ENCODE measurements at regions not wholly inside any gene's neighbourhood (a gene's known extent, or its start where the extent isn't known, plus 50 kb on each side); places are given as distances from the start of the nearest gene placed in this dataset.

DNA sequence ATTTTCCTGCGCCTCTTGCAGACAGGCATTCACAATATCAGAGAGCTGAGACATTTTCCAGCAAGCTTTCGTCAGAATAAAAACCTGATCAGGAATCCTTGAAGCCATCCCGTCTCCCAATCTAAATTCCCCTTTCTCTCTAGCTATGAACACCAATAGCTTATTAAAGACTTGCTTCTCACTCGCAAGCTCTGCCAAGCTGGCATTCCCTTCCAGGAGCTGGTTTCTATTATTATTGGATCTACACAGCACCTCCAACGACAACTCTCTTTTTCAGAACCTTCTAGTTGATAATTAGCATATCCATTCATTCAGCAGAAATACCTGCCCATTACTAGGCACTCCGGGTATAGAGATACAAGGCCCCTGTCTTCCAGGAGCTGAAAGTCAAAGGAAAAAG is 350.3 kb downstream of the MTX2 start:
- no peaks in the 10 kb centered on the region for H3K36me3 ChIP-seq (ENCODE audit: control insufficient read depth, insufficient read depth, low read length)
- ChIA-PET CTCF (interaction anchor here (1.2 kb wide), 1 partner anchor 18 kb away, joined by 6 read pairs; no protein-coding TSS in a partner anchor), POLR2A (no interaction called here)
- Mint-ChIP-seq H3K4me3 (ENCODE audit: unreplicated experiment) (no peak overlapping the region), H3K4me1 (ENCODE audit: low read depth, unreplicated experiment) (no peaks in the 10 kb centered on the region), H3K27ac (ENCODE audit: unreplicated experiment) (no peak overlapping the region), H3K9me3 (ENCODE audit: unreplicated experiment) (no peaks in the 10 kb centered on the region), H3K27me3 (ENCODE audit: insufficient read depth, unreplicated experiment) (peaks cover 11% of the 10 kb centered on the region), H3K36me3 (ENCODE audit: insufficient read depth, unreplicated experiment) (no peaks in the 10 kb centered on the region)
- intact Hi-C loops (cut with micrococcal nuclease; ENCODE audit: unreplicated experiment), result no loop called here
- BruUV-seq (replicated peaks), result no TSS peak
- no peaks in the 10 kb centered on the region for H3K27me3 ChIP-seq (replicated peaks; ENCODE audit: control insufficient read depth, insufficient read depth, low read length)
- DNase-seq, result no peak
- TF ChIP-seq, protein P1, sequence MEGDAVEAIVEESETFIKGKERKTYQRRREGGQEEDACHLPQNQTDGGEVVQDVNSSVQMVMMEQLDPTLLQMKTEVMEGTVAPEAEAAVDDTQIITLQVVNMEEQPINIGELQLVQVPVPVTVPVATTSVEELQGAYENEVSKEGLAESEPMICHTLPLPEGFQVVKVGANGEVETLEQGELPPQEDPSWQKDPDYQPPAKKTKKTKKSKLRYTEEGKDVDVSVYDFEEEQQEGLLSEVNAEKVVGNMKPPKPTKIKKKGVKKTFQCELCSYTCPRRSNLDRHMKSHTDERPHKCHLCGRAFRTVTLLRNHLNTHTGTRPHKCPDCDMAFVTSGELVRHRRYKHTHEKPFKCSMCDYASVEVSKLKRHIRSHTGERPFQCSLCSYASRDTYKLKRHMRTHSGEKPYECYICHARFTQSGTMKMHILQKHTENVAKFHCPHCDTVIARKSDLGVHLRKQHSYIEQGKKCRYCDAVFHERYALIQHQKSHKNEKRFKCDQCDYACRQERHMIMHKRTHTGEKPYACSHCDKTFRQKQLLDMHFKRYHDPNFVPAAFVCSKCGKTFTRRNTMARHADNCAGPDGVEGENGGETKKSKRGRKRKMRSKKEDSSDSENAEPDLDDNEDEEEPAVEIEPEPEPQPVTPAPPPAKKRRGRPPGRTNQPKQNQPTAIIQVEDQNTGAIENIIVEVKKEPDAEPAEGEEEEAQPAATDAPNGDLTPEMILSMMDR (IDR thresholded peaks at IDR 0.05; ENCODE audit: insufficient read depth in 1 of 2, low read depth in 1 of 2, low read length in 1 of 2, severe bottlenecking in 1 of 2, unreplicated experiment in 1 of 2), result no peak
- H3K9me3 ChIP-seq, result no peaks in the 10 kb centered on the region
- no peaks in the 10 kb centered on the region for H3K4me1 ChIP-seq
- H3K4me3 ChIP-seq (ENCODE audit: low read depth, low read length), result no peak overlapping the region

DNA sequence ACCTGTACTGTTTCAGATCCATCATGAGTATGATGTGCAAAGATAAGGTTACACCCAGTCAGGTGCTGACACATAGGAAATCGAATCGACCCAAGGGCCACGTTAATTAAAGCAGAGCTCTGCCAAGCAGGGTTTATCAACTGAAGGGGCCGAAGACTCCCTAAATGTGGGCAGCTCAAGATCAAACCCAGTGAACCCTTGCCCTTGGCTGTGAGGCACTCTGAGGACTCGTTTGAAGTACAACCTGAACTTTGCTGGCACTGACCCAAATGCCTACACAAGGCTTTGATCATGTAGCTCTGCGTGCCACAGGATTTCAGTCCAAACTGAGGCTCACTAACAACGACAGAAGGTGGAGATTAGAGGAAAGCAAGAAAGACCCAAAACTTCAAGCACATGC is 352.1 kb downstream of the MTX2 start:
- Histone ChIP-seq H3K9me3 (no peaks in the 10 kb centered on the region), H3K4me1 (no peaks in the 10 kb centered on the region), H3K36me3 (ENCODE audit: control insufficient read depth, insufficient read depth, low read length) (no peaks in the 10 kb centered on the region), H3K27me3 (replicated peaks; ENCODE audit: control insufficient read depth, insufficient read depth, low read length) (no peaks in the 10 kb centered on the region), H3K4me3 (ENCODE audit: low read depth, low read length) (no peak overlapping the region)
- DNase-seq, result no peak
- ChIA-PET CTCF (no interaction called here), POLR2A (no interaction called here)
- H3K9me3 Mint-ChIP-seq (ENCODE audit: unreplicated experiment), result no peaks in the 10 kb centered on the region
- TF ChIP-seq, protein P1 (IDR thresholded peaks at IDR 0.05; ENCODE audit: insufficient read depth in 1 of 2, low read depth in 1 of 2, low read length in 1 of 2, severe bottlenecking in 1 of 2, unreplicated experiment in 1 of 2), result no peak
- no peaks in the 10 kb centered on the region for H3K36me3 Mint-ChIP-seq (ENCODE audit: insufficient read depth, unreplicated experiment)
- H3K27me3 Mint-ChIP-seq (ENCODE audit: insufficient read depth, unreplicated experiment), result peaks cover 13% of the 10 kb centered on the region
- intact Hi-C loops (cut with micrococcal nuclease; ENCODE audit: unreplicated experiment), result no loop called here
- no peaks in the 10 kb centered on the region for H3K4me1 Mint-ChIP-seq (ENCODE audit: low read depth, unreplicated experiment)
- no peak overlapping the region for H3K4me3 Mint-ChIP-seq (ENCODE audit: unreplicated experiment)
- H3K27ac Mint-ChIP-seq (ENCODE audit: unreplicated experiment), result no peak overlapping the region
- BruUV-seq (replicated peaks), result no TSS peak

DNA sequence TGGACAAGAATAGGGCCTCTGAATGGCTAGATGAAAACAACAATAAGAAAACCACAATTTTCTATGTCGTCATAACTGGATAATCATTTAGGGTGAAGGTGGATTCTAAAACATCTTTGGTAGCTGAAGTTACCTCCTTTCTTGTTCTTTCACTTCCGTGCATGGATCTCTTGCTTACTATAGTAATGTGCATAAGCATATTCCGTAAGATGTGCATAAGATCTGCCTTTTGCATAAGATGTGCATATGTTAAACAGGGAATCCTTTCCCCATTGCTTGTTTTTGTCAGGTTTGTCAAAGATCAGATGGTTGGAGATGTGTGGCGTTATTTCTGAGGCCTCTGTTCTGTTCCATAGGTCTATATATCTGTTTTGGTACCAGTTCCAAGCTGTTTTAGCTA is 353.6 kb downstream of the MTX2 start:
- BruUV-seq (replicated peaks), result no TSS peak
- Mint-ChIP-seq H3K27me3 (ENCODE audit: insufficient read depth, unreplicated experiment) (peaks cover 14% of the 10 kb centered on the region), H3K36me3 (ENCODE audit: insufficient read depth, unreplicated experiment) (no peaks in the 10 kb centered on the region), H3K9me3 (ENCODE audit: unreplicated experiment) (no peaks in the 10 kb centered on the region), H3K4me3 (ENCODE audit: unreplicated experiment) (no peak overlapping the region), H3K27ac (ENCODE audit: unreplicated experiment) (no peak overlapping the region), H3K4me1 (ENCODE audit: low read depth, unreplicated experiment) (no peaks in the 10 kb centered on the region)
- intact Hi-C loops (cut with micrococcal nuclease; ENCODE audit: unreplicated experiment), result no loop called here
- DNase-seq, result no peak
- Histone ChIP-seq H3K4me3 (ENCODE audit: low read depth, low read length) (no peak overlapping the region), H3K9me3 (no peaks in the 10 kb centered on the region), H3K27me3 (replicated peaks; ENCODE audit: control insufficient read depth, insufficient read depth, low read length) (no peaks in the 10 kb centered on the region; the same call in 1 of the 2 replicates), H3K36me3 (ENCODE audit: control insufficient read depth, insufficient read depth, low read length) (no peaks in the 10 kb centered on the region), H3K4me1 (no peaks in the 10 kb centered on the region)
- TF ChIP-seq, protein P1 (IDR thresholded peaks at IDR 0.05; ENCODE audit: insufficient read depth in 1 of 2, low read depth in 1 of 2, low read length in 1 of 2, severe bottlenecking in 1 of 2, unreplicated experiment in 1 of 2), result no peak
- ChIA-PET POLR2A (no interaction called here), CTCF (no interaction called here)

Data from Caco-2 (cell line).